ENCODE measurements at regions not wholly inside any gene's neighbourhood (a gene's known extent, or its start where the extent isn't known, plus 50 kb on each side); places are given as distances from the start of the nearest gene placed in this dataset.

GRCh38 chr13:110097013-110097412 is 209.9 kb downstream of the COL4A1 start:
- H3K36me3 Mint-ChIP-seq (ENCODE audit: low read depth): no peaks in the 10 kb centered on the region
- H3K9me3 Mint-ChIP-seq: peaks cover 2% of the 10 kb centered on the region
- H3K4me1 Mint-ChIP-seq: no peaks in the 10 kb centered on the region
- H3K27me3 Mint-ChIP-seq: no peaks in the 10 kb centered on the region
- no peak for DNase-seq
- no peak overlapping the region for H3K4me3 Mint-ChIP-seq
- no peak overlapping the region for H3K27ac Mint-ChIP-seq
- CTCF ChIA-PET: no interaction called here
- POLR2A ChIA-PET: no interaction called here

- Mint-ChIP-seq H3K4me1 (no peaks in the 10 kb centered on the region), H3K27ac (no peak overlapping the region), H3K4me3 (no peak overlapping the region), H3K9me3 (peaks cover 2% of the 10 kb centered on the region), H3K36me3 (ENCODE audit: low read depth) (no peaks in the 10 kb centered on the region), H3K27me3 (no peaks in the 10 kb centered on the region)
- POLR2A ChIA-PET: no interaction called here
- no peak for DNase-seq
- CTCF ChIA-PET: no interaction called here
These were observed 214.1 kb downstream of the COL4A1 start for GRCh38 chr13:110092831-110093247.

GRCh38 chr13:110089815-110090214 is 217.1 kb downstream of the COL4A1 start:
- ChIA-PET CTCF (interaction anchor here (1.0 kb wide), 1 partner anchor 9 kb away, joined by 3 read pairs; no protein-coding TSS in a partner anchor), POLR2A (no interaction called here)
- H3K27ac Mint-ChIP-seq: no peak overlapping the region
- no peaks in the 10 kb centered on the region for H3K4me1 Mint-ChIP-seq
- DNase-seq: no peak
- H3K36me3 Mint-ChIP-seq (ENCODE audit: low read depth): no peaks in the 10 kb centered on the region
- no peaks in the 10 kb centered on the region for H3K9me3 Mint-ChIP-seq
- no peaks in the 10 kb centered on the region for H3K27me3 Mint-ChIP-seq
- no peak overlapping the region for H3K4me3 Mint-ChIP-seq

- Mint-ChIP-seq H3K27me3 (no peaks in the 10 kb centered on the region), H3K4me1 (no peaks in the 10 kb centered on the region), H3K27ac (no peak overlapping the region), H3K36me3 (ENCODE audit: low read depth) (no peaks in the 10 kb centered on the region), H3K4me3 (no peak overlapping the region), H3K9me3 (no peaks in the 10 kb centered on the region)
- ChIA-PET POLR2A (no interaction called here), CTCF (no interaction called here)
- no peak for DNase-seq
These were observed 217.9 kb downstream of the COL4A1 start for GRCh38 chr13:110089100-110089499.

GRCh38 chr13:110073982-110074381 is 233.0 kb downstream of the COL4A1 start:
- DNase-seq: no peak
- H3K36me3 Mint-ChIP-seq (ENCODE audit: low read depth): no peaks in the 10 kb centered on the region
- H3K4me1 Mint-ChIP-seq: no peaks in the 10 kb centered on the region
- no peak overlapping the region for H3K27ac Mint-ChIP-seq
- no peak overlapping the region for H3K4me3 Mint-ChIP-seq
- CTCF ChIA-PET: no interaction called here
- H3K9me3 Mint-ChIP-seq: no peaks in the 10 kb centered on the region
- POLR2A ChIA-PET: no interaction called here
- no peaks in the 10 kb centered on the region for H3K27me3 Mint-ChIP-seq

- H3K36me3 Mint-ChIP-seq (ENCODE audit: low read depth): no peaks in the 10 kb centered on the region
These were observed 236.3 kb downstream of the COL4A1 start for GRCh38 chr13:110070511-110071120.

GRCh38 chr13:110070046-110070445 is 236.9 kb downstream of the COL4A1 start:
- Mint-ChIP-seq H3K9me3 (no peaks in the 10 kb centered on the region), H3K4me1 (no peaks in the 10 kb centered on the region), H3K36me3 (ENCODE audit: low read depth) (no peaks in the 10 kb centered on the region), H3K4me3 (no peak overlapping the region), H3K27ac (no peak overlapping the region), H3K27me3 (no peaks in the 10 kb centered on the region)
- DNase-seq: no peak
- CTCF ChIA-PET: no interaction called here
- POLR2A ChIA-PET: no interaction called here

More at GRCh38 chr13:110070511-110071120, 236.3 kb downstream of the COL4A1 start:
- no peaks in the 10 kb centered on the region for H3K27me3 Mint-ChIP-seq
- POLR2A ChIA-PET: no interaction called here
- DNase-seq: no peak
- no peaks in the 10 kb centered on the region for H3K4me1 Mint-ChIP-seq
- CTCF ChIA-PET: no interaction called here
- H3K27ac Mint-ChIP-seq: no peak overlapping the region
- H3K9me3 Mint-ChIP-seq: no peaks in the 10 kb centered on the region
- H3K4me3 Mint-ChIP-seq: no peak overlapping the region

GRCh38 chr13:110068176-110068473 is 238.8 kb downstream of the COL4A1 start:
- no peak overlapping the region for H3K27ac Mint-ChIP-seq
- no peaks in the 10 kb centered on the region for H3K27me3 Mint-ChIP-seq
- H3K4me1 Mint-ChIP-seq: no peaks in the 10 kb centered on the region
- no peak overlapping the region for H3K4me3 Mint-ChIP-seq
- ChIA-PET CTCF (no interaction called here), POLR2A (no interaction called here)
- H3K36me3 Mint-ChIP-seq (ENCODE audit: low read depth): no peaks in the 10 kb centered on the region
- no peak for DNase-seq
- no peaks in the 10 kb centered on the region for H3K9me3 Mint-ChIP-seq

- ChIA-PET POLR2A (no interaction called here), CTCF (no interaction called here)
- Mint-ChIP-seq H3K4me3 (no peak overlapping the region), H3K27me3 (no peaks in the 10 kb centered on the region), H3K9me3 (no peaks in the 10 kb centered on the region), H3K27ac (no peak overlapping the region), H3K36me3 (ENCODE audit: low read depth) (no peaks in the 10 kb centered on the region), H3K4me1 (no peaks in the 10 kb centered on the region)
- no peak for DNase-seq
These were observed 239.4 kb downstream of the COL4A1 start for GRCh38 chr13:110067355-110068175.

GRCh38 chr13:110065780-110066179 is 241.2 kb downstream of the COL4A1 start:
- Mint-ChIP-seq H3K27me3 (no peaks in the 10 kb centered on the region), H3K27ac (no peak overlapping the region), H3K9me3 (no peaks in the 10 kb centered on the region), H3K36me3 (ENCODE audit: low read depth) (no peaks in the 10 kb centered on the region), H3K4me1 (no peaks in the 10 kb centered on the region), H3K4me3 (no peak overlapping the region)
- ChIA-PET POLR2A (no interaction called here), CTCF (no interaction called here)
- DNase-seq: no peak

GRCh38 chr13:110063490-110064421 is 243.2 kb downstream of the COL4A1 start:
- no peaks in the 10 kb centered on the region for H3K9me3 Mint-ChIP-seq
- ChIA-PET CTCF (no interaction called here), POLR2A (no interaction called here)
- H3K4me3 Mint-ChIP-seq: no peak overlapping the region
- H3K27ac Mint-ChIP-seq: no peak overlapping the region
- no peak for DNase-seq
- H3K27me3 Mint-ChIP-seq: no peaks in the 10 kb centered on the region
- H3K36me3 Mint-ChIP-seq (ENCODE audit: low read depth): no peaks in the 10 kb centered on the region
- H3K4me1 Mint-ChIP-seq: no peaks in the 10 kb centered on the region

GRCh38 chr13:110062777-110063442 is 244.0 kb downstream of the COL4A1 start:
- H3K4me3 Mint-ChIP-seq: no peak overlapping the region
- no peaks in the 10 kb centered on the region for H3K27me3 Mint-ChIP-seq
- H3K9me3 Mint-ChIP-seq: no peaks in the 10 kb centered on the region
- no peaks in the 10 kb centered on the region for H3K36me3 Mint-ChIP-seq (ENCODE audit: low read depth)
- ChIA-PET POLR2A (no interaction called here), CTCF (no interaction called here)
- DNase-seq: no peak
- no peak overlapping the region for H3K27ac Mint-ChIP-seq
- H3K4me1 Mint-ChIP-seq: no peaks in the 10 kb centered on the region

GRCh38 chr13:110062077-110062776 is 244.7 kb downstream of the COL4A1 start:
- ChIA-PET POLR2A (no interaction called here), CTCF (no interaction called here)
- Mint-ChIP-seq H3K36me3 (ENCODE audit: low read depth) (no peaks in the 10 kb centered on the region), H3K27me3 (no peaks in the 10 kb centered on the region), H3K4me1 (no peaks in the 10 kb centered on the region), H3K27ac (no peak overlapping the region), H3K4me3 (no peak overlapping the region), H3K9me3 (no peaks in the 10 kb centered on the region)
- DNase-seq: no peak

Data from activated CD4-positive, alpha-beta memory T cell treated with anti-CD3 and anti-CD28 coated beads, Interleukin-2, amount 10 ng/mL, durations not matched to agents 7 days and 5 days (primary cell).